GM12878 (cell line): ENCODE measurements at regions not wholly inside any gene's neighbourhood (a gene's known extent, or its start where the extent isn't known, plus 50 kb on each side); places are given as distances from the start of the nearest gene placed in this dataset.

Experiments used
- ATAC-seq: fragments of 200-7000 bp; cut with Tn5 transposase; 3 replicates; pipeline ENCODE4 v1.9.1; 2020; ENCODE audit warnings: mild to moderate bottlenecking, moderate library complexity
- BruUV-seq: library from RNA; stranded (reverse); fragments of 400-500 nt; replicated peaks from 2 replicates; lab custom pipeline; 2021; lab: Mats Ljungman, UMichigan
- CTCF ChIA-PET: fragments of 300-600 bp; sonication (Branson Sonifier 250); formaldehyde crosslinking; extraction: SDS; loops from one replicate; lab custom pipeline; 2021; ENCODE audit warnings: inconsistent platforms; lab: Yijun Ruan, JAX
- POLR2A ChIA-PET: fragments of 350-600 bp; formaldehyde crosslinking; extraction: SDS; loops from one replicate; lab custom pipeline; 2021; ENCODE audit warnings: inconsistent platforms; lab: Charles Lee
- RAD21 ChIA-PET: fragments of 300-600 bp; sonication (Branson Sonifier 250); formaldehyde crosslinking; loops from one replicate; lab custom pipeline; 2023; ENCODE audit warnings: antibody characterized with exemption; ENCODE audit not compliant: unreplicated experiment; lab: Charles Lee
- SMC1A ChIA-PET: fragments of 300-600 bp; sonication (Branson Sonifier 250); formaldehyde crosslinking; loops from one replicate; lab custom pipeline; 2023; ENCODE audit not compliant: unreplicated experiment, uncharacterized antibody; lab: Charles Lee
- DNase-seq: peaks from one replicate; pipeline ENCODE4 v3.0.0-alpha.2; 2011; ENCODE audit warnings: low read depth, low spot score
- FAIRE-seq: peaks from 3 replicates; lab custom pipeline; 2011; peaks lifted over from hg19 to GRCh38; lab: Jason Lieb, UNC
- H2AFZ ChIP-seq: 2 replicates; pipeline ENCODE4 v1.6.0; 2011; ENCODE audit warnings: low read depth, low read length, control low read depth; ENCODE audit not compliant: control insufficient read depth
- H3K27ac ChIP-seq: 2 replicates; pipeline ENCODE4 v1.5.1; 2011; ENCODE audit warnings: control low read depth; ENCODE audit not compliant: control insufficient read depth, insufficient read depth
- H3K27me3 ChIP-seq, 2 experiments: replicated peaks in 1 of 2; 2 replicates each; pipeline versions ENCODE4 v1.6.0 to v1.6.1; 2011; ENCODE audit warnings: low read length in 1 of 2; ENCODE audit not compliant: control insufficient read depth in 2 of 2, insufficient read depth in 2 of 2
- H3K36me3 ChIP-seq, 2 experiments: 2 replicates each; pipeline ENCODE4 v1.5.1; 2011; ENCODE audit warnings: low read length in 1 of 2; ENCODE audit not compliant: control insufficient read depth in 2 of 2, insufficient read depth in 2 of 2
- H3K4me1 ChIP-seq: 2 replicates; pipeline ENCODE4 v1.6.1; 2011; ENCODE audit warnings: mild to moderate bottlenecking, low read length, moderate library complexity, mixed read lengths; ENCODE audit not compliant: control insufficient read depth, insufficient read depth
- H3K4me2 ChIP-seq: 2 replicates; pipeline ENCODE4 v1.6.0; 2011; ENCODE audit warnings: control low read depth; ENCODE audit not compliant: control insufficient read depth, insufficient read depth
- H3K4me3 ChIP-seq: fragments of 200-600 bp; sonication (generic); 2 replicates; pipeline ENCODE4 v1.5.1; 2016
- H3K79me2 ChIP-seq: 2 replicates; pipeline ENCODE4 v1.6.0; 2011; ENCODE audit warnings: low read length; ENCODE audit not compliant: control insufficient read depth, insufficient read depth
- H3K9ac ChIP-seq: 2 replicates; pipeline ENCODE4 v1.8.0; 2011; ENCODE audit warnings: low read length, control low read depth, mixed read lengths; ENCODE audit not compliant: control insufficient read depth, insufficient read depth
- H3K9me3 ChIP-seq: replicated peaks from 3 replicates; pipeline ENCODE4 v1.5.1; 2011; ENCODE audit warnings: mild to moderate bottlenecking, low read length; ENCODE audit not compliant: control insufficient read depth, insufficient read depth
- H4K20me1 ChIP-seq: 2 replicates; pipeline ENCODE4 v1.6.0; 2011; ENCODE audit not compliant: control insufficient read depth, insufficient read depth
- ELK1 ChIP-seq: IDR thresholded peaks from 2 replicates; pipeline ENCODE4 v1.6.1; 2012; ENCODE audit warnings: low read depth, low read length, improper control_type of control experiment
- HCFC1 ChIP-seq: fragments of 150-350 bp; IDR thresholded peaks from 2 replicates; pipeline ENCODE4 v1.6.1; 2014; ENCODE audit warnings: low read length
- JUNB ChIP-seq: IDR thresholded peaks from 2 replicates; pipeline ENCODE4 v1.6.1; 2016; ENCODE audit warnings: antibody characterized with exemption, mild to moderate bottlenecking
- MLLT1 ChIP-seq: fragments of 450-650 bp; IDR thresholded peaks from 2 replicates; pipeline ENCODE4 v1.6.1; 2016; ENCODE audit warnings: mild to moderate bottlenecking
- NBN ChIP-seq: fragments of 450-650 bp; IDR thresholded peaks from 2 replicates; pipeline ENCODE4 v1.6.1; 2016
- PML ChIP-seq: IDR thresholded peaks from 2 replicates; pipeline ENCODE4 v1.6.1; 2012; ENCODE audit warnings: low read length, inconsistent platforms
- SP1 ChIP-seq: IDR thresholded peaks from one replicate; pipeline ENCODE4 v1.6.1; 2011; ENCODE audit warnings: low read depth, low read length
- WGBS: methylation state at CpG from one replicate; pipeline ENCODE4 v1.1.6; 2016; ENCODE audit warnings: low lambda C conversion rate; ENCODE audit not compliant: insufficient replicate concordance, insufficient coverage; ENCODE audit errors: missing lambda C conversion rate; 5-methylcytosine and 5-hydroxymethylcytosine counted together
- in situ Hi-C: fragments of 300-500 bp; cut with MboI; formaldehyde crosslinking; loops from 9 replicates; pipeline ENCODE4 v1.14.3; 2018; ENCODE audit warnings: mixed read lengths
- intact Hi-C: fragments of 100-400 bp; cut with micrococcal nuclease; formaldehyde crosslinking; loops from one replicate; pipeline ENCODE4 v1.14.2; 2022; ENCODE audit not compliant: unreplicated experiment

- no TSS peak for BruUV-seq
- H3K27me3 ChIP-seq = no peaks in the 10 kb centered on the region
- ATAC-seq = no peak
- POLR2A ChIA-PET = interaction anchor here (0.6 kb wide), 1 partner anchor 855 kb away, joined by 6 read pairs; no protein-coding TSS in a partner anchor
- in situ Hi-C loops = no loop called here
- H3K4me2 ChIP-seq = no peak overlapping the region
- SMC1A ChIA-PET = no interaction called here
- no peaks in the 10 kb centered on the region for H3K36me3 ChIP-seq
- no peak overlapping the region for H3K27ac ChIP-seq
- FAIRE-seq = no peak
- RAD21 ChIA-PET = no interaction called here
- no peaks in the 10 kb centered on the region for H4K20me1 ChIP-seq
- no peak overlapping the region for H3K4me3 ChIP-seq
- intact Hi-C loops = no loop called here
- no peaks in the 10 kb centered on the region for H3K79me2 ChIP-seq
- DNase-seq = no peak
- no peak for TF ChIP-seq JUNB
- TF ChIP-seq SP1 = no peak
- TF ChIP-seq HCFC1 = no peak
- TF ChIP-seq ELK1 = no peak
- TF ChIP-seq MLLT1 = no peak
- no peak for TF ChIP-seq PML
- TF ChIP-seq NBN = no peak
- TF ChIP-seq, all 136 proteins: peak for 0
- no peak overlapping the region for H3K9ac ChIP-seq
- H3K9me3 ChIP-seq = no peaks in the 10 kb centered on the region; the same call in 2 of the 3 replicates
- CTCF ChIA-PET = interaction anchor here (0.7 kb wide), 1 partner anchor 1118 kb away, joined by 4 read pairs; no protein-coding TSS in a partner anchor
- H2AFZ ChIP-seq = no peak overlapping the region
- 63% methylated on average over 12 of the region's 15 CpGs for WGBS
- H3K4me1 ChIP-seq = no peaks in the 10 kb centered on the region
Measured at GRCh38 chr21:30935121-30935888, 53.9 kb upstream of the KRTAP11-1 start.
